VCaP (cell line): ENCODE measurements at regions not wholly inside any gene's neighbourhood (a gene's known extent, or its start where the extent isn't known, plus 50 kb on each side); places are given as distances from the start of the nearest gene placed in this dataset.
"Not testable (repeated sequence)": the region's sequence is repeated elsewhere in the genome, so short reads cannot be mapped to it uniquely, and the experiment has no call there.

Source experiments
- H3K27ac ChIP-seq: fragments of 450-650 bp; 2 replicates; pipeline ENCODE4 v1.5.1; 2017
- TF ChIP-seq, protein P1 (sequence below): fragments of 450-650 bp; conservative IDR thresholded peaks from 2 replicates; pipeline ENCODE4 v1.5.1; 2017; ENCODE audit warnings: mild to moderate bottlenecking, moderate library complexity

DNA sequence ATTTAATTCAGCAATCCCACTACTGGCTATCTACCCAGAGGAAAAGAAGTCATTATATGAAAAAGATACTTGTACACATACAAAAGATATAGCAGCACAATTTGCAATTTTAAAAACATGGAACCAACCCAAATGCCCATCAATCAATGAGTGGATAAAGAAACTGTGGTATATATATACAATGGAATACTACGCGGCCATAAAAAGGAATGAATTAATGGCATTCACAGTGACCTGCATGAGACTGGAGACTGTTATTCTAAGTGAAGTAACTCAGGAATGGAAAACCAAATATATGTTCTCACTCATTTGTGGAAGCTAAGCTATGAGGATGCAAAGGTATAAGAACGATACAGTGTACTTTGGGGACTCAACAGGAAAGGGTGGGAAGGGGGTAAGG is 102.8 kb upstream of the KCNMA1 start:
- not testable (repeated sequence) for H3K27ac ChIP-seq

DNA sequence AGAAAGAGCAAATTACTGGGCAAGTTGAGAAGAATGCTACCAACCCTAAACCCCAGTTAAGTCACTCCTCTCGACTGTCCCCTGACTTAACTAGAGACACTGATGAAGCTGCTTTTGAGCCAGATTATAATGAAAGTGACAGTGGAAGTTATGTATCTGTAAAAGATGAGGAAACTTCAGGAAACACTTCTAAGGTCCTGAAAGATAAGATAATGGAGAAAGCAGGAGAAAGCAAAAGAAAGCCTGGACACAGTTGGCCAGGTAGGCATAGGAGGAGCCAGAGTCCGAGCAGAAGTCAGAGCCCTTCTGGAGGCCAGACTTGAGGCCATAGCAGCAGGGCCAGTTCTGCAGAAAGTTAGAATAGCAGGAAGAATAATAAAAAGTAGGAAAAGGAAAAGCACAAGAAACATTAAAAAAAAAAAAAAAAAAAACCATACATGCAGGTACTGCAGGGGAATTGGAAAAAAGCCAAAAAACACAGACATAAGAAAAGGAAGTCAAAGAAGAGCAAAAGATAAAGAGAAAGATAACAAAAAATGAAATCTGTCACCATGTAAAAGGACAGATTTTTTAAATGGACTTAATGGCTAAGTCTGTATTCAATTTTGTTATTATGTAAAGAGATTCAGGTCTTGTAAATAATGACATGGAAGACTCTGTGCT is 101.0 kb upstream of the KCNMA1 start:
- TF ChIP-seq, protein P1, sequence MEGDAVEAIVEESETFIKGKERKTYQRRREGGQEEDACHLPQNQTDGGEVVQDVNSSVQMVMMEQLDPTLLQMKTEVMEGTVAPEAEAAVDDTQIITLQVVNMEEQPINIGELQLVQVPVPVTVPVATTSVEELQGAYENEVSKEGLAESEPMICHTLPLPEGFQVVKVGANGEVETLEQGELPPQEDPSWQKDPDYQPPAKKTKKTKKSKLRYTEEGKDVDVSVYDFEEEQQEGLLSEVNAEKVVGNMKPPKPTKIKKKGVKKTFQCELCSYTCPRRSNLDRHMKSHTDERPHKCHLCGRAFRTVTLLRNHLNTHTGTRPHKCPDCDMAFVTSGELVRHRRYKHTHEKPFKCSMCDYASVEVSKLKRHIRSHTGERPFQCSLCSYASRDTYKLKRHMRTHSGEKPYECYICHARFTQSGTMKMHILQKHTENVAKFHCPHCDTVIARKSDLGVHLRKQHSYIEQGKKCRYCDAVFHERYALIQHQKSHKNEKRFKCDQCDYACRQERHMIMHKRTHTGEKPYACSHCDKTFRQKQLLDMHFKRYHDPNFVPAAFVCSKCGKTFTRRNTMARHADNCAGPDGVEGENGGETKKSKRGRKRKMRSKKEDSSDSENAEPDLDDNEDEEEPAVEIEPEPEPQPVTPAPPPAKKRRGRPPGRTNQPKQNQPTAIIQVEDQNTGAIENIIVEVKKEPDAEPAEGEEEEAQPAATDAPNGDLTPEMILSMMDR, result no peak
- no peak overlapping the region for H3K27ac ChIP-seq

DNA sequence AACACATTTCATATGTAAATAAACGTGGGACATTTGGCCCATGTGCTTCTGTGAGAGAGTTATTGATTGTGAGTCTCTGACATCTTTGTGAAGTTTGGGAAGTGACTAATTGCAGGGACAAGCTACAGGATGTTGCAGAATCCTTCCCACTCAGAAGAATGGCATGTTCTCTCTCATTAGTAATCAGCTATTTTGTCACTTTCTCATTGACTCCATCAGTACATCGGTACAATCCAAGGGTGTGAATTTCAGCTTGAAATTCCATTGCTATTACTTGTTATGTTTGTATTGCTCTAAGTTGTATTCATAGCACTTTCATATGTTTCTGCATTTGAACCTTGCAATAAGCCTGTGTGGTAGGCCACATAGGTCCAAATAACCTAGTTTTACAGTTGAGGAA is 100.0 kb upstream of the KCNMA1 start:
- no peak overlapping the region for H3K27ac ChIP-seq
- TF ChIP-seq, protein P1, result no peak

DNA sequence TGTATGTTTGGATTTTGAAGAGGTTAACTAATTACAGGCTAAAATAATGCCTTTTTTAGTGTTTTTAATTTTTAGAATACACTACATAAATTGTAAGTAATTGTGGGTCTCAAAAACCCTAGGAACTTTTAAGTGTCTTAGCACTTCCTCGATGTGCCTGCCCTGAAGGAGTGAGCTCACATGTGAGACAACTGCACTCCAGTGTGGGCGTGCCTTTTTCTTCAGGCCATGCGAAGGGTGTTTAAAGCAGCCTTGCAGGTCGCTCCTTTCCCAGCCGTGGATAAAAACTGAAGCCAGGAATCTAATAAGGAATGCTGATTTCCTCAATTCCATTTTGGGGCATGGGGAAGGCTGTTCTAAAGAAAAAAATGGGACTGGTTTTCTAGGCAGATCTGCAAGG is 97.5 kb upstream of the KCNMA1 start:
- H3K27ac ChIP-seq, result not testable (repeated sequence)

DNA sequence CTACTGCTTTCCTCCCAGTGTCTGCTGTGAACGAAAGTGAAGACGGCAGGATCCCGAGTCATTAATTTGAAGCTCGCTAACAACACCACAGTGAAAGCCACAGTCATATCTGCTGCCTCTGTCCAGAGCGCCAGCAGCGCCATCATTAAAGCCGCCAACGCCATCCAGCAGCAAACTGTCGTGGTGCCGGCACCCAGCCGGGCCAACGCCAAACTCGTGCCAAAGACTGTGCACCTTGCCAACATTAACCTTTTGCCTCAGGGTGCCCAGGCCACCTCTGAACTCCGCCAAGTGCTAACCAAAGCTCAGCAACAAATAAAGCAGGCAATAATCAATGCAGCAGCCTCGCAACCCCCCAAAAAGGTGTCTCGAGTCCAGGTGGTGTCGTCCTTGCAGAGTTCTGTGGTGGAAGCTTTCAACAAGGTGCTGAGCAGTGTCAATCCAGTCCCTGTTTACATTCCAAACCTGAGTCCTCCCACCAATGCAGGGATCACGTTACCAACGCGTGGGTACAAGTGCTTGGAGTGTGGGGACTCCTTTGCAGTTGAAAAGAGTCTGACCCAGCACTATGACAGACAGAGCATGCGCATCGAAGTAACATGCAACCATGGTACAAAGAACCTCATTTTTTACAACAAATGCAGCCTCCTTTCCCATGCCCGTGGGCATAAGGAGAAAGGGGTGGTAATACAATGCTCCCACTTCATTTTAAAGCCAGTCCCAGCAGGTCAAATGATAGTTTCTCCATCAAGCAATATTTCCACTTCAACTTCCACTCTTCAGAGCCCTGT is 94.8 kb upstream of the KCNMA1 start:
- TF ChIP-seq, protein P1, result no peak

DNA sequence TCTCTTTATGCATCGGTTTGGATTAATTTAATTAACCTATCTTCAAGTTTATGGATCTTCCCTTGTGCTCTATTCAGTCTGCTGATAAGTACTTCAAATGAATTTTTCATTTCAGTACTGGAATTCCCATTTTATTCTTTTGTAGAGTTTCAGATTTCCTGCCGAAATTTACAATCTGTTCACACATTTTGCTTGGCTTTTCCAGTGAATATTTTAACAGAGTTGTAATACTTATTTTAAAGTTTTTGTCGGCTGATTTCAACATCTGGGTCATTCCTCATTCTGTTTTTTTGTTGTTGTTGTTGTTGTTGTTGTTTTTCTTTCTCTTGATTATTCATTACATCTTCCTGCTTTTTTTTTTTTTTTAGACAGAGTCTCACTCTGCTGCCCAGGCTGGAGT is 89.9 kb upstream of the KCNMA1 start:
- TF ChIP-seq, protein P1, result no peak
- no peak overlapping the region for H3K27ac ChIP-seq

More for the DNA sequence above, 94.8 kb upstream of the KCNMA1 start:
- H3K27ac ChIP-seq, result no peak overlapping the region

DNA sequence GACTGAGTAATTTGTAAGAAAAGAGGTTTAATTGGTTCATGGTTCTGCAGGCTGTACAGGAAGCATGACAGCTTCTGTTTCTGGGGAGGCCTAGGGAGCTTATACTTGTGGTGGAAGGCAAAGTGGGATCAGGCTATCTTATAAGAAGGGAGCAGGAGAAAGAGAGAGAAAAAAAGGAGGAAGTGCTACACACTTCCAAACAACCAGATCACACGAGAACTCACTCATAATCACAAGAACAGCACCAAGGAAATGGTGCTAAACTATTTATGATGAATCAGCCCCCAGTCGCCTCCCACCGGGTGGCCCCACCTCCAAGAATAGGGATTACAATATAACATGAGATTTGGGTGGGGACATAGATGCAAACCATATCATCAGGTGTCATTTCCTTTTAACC is 89.1 kb upstream of the KCNMA1 start:
- TF ChIP-seq, protein P1, result no peak
- no peak overlapping the region for H3K27ac ChIP-seq

DNA sequence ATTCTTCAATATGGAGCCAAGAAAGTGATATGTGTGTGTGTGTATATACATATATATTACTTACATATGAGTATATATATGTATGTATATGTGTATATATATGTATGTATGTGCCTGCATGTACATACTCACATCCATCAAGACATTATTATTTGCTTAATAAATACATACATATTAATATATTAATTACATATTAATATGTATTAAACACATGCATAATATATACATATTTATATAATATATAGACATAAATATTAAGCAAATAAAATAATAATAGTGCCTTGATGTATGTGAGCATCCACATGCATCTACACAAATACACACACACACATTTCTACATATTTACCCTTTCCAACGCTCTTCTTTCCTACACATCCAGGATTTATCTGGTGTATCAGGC is 88.7 kb upstream of the KCNMA1 start:
- TF ChIP-seq, protein P1, result no peak
- H3K27ac ChIP-seq, result no peak overlapping the region
